Posterior vena cava (tissue), 2 donors: ENCODE measurements at regions not wholly inside any gene's neighbourhood (a gene's known extent, or its start where the extent isn't known, plus 50 kb on each side); places are given as distances from the start of the nearest gene placed in this dataset.

Source experiments
- DNase-seq: peaks from one replicate; pipeline ENCODE4 v3.0.0-alpha.2; 2020; ENCODE audit warnings: low spot score
- intact Hi-C, 2 donors: fragments of 100-400 bp; cut with DNase I; formaldehyde crosslinking; loops; one replicate each; pipeline versions ENCODE4 v1.14.1 to v1.14.2; 2022 to 2023
- donor health status: DM: yes; HTN: yes; CAD: no.
- donor health status: DM: yes; HTN: yes; CAD: no.

DNA sequence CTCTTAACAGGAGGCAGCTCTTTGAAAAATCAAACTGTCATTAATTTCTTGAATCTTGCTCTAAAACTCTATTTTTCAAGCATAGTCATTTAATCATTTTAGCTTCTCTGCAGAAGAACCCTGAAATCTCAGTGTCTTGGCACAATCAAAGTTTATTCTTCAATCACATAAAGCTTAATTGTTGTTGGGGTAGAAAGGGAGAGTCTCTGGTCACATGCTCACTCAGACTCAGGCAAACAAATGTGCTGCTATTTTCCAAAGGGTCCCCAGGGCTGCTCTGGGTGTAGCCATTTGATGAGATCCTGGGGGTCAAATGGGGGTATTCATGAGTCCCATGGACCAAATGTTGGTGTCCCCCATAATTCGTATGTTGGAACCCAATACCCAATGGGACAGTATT is 114.8 kb downstream of the MSX2 start:
- DNase-seq: no peak
- intact Hi-C loops: no loop called here

DNA sequence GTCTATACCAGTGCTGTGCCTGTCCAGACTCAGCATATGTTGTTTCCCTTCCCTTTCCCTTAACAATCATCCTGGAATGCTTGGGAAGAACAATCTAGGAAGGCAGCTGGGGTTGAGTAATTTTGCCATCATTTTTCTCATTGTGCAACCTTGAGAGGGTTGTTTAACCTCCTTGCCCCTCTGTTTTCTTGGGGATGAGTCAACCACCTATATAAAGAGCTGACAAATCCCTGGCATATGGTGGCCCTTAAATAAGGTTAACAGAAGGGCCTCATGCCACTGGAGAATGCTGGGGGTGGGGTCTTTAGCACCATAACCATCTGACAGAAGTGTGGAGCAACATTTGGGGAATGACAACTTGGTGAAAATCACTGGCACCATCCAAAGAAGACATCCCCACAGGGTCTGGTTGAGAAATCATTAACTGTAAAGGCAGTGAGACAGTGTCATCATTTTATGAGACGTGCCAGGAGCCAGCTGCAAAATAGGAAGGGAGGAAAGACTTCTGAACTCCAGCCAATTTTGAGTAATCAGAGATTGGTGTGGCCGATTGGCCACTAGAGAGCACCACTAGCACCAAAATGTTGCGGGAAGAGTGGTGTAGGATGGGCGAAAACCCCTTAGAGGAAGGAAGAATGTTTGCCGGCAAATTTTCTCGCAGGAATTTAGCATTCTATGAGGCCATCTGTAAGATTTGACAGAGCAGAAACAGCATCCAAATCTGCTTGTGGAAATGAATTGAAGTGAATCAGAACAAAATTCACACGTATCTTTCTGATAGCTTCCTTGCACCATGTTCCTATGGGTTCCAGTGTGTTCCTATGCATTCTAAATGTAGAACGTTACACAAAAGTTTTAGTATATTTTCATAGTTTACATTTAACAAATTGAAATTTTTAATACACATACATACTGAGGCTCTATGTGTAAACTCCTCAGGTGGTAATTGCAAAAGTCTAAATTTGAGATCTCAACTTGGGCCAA is 113.8 kb downstream of the MSX2 start:
- no peak for DNase-seq
- intact Hi-C loops: no loop called here

DNA sequence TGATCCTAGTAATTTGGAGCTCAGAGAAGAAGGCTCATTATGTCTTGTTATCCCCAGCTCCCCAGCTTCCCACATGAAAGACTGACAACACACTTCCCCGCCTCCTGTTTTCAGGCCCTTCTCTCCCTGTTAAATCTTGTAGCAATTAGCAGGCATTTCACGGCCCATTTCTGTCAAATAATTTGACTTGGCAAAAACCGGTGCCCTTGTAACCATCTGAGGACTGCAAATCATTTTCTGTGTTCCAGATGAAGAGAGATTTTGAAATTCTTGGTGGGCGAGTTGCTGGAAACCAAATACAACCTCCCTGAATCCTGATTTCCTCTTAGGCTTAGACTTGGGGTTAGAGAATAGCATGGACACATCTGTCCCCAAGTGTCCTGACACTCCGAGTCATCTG is 109.7 kb downstream of the MSX2 start:
- intact Hi-C loops: no loop called here

DNA sequence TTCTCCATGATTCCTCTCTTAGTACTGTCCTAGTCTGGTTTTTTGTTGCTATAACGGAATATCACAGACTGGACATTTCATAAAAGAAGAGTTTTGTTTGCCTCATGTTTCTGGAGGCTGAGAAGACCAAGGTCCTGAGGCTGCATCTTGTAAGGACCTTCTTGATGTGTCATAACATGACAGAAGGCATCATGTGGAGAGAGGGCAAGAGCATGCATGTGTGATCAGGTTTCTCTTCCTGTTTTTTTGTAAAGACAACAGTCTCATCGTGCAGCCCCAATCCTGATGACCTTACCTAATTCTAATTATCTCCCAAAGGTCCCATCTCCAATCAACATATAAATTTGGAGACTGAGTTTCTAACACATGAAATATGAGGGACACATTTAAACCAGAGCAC is 108.4 kb downstream of the MSX2 start:
- intact Hi-C loops: no loop called here
- no peak for DNase-seq

More for the DNA sequence above, 109.7 kb downstream of the MSX2 start:
- no peak for DNase-seq

DNA sequence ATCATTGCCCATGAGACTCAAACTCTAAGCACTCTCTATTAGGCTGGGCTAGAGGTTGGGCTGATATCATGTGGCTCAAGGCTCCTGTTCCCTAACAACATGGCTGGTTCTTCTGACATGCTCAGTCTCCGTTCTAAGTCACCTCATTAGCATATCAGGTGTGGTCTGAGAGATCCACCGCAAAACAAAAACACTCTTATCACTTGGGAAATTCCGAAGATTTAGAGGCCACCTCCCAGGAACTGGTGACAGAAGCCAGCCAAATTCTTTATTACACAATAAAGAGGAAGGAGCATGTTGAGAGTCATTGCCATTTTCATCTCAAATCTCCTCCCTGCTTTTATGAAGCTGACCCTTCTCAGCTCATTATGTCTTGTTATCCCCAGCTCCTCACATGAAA is 107.6 kb downstream of the MSX2 start:
- DNase-seq: no peak
- intact Hi-C loops: no loop called here

DNA sequence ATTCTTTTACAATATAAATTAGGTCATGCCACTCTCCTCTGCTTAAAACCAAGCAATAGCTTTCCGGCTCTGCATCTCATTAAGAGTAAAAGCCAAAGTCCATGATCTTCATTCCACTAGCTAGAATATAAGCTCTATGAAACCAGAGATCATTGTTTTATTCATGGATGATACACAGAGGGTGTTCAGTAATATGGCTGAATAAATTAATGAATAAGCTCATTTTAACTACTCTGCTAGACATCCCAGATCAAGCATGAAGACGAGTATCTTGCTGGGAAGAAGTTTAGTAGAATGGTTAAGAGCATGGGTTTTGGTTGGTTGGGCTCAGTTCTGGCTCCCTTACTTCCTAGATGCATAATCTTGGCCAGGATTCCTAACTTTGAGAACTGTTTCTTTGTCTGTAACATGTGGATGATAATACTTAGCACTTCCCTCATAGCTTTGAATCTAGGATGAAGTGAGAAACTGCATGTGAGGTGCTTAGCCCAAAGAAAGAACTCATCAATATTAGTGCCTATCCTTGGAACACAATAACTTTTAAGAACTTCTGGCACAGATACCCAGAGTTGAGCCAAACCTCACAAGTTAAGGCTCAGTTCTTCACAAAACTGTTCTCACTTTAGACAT is 106.8 kb downstream of the MSX2 start:
- no peak for DNase-seq
- intact Hi-C loops: no loop called here

DNA sequence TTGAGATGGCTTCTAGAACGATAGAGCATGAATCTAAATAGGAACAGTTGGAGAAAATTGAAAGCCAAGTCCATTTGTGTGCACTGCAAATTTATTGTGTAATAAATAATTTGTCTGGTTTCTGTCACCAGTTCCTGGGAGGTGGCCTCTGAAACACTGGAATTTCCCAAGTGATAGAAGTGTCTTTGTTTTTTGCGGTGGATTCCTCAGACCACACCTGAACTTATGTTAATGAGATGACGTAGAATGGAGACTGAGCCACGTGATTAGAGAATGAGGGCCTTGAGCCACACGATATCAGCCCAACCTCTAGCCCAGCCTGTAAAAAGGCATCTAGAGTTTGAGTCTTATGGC is 105.1 kb downstream of the MSX2 start:
- intact Hi-C loops: no loop called here
- DNase-seq: no peak

DNA sequence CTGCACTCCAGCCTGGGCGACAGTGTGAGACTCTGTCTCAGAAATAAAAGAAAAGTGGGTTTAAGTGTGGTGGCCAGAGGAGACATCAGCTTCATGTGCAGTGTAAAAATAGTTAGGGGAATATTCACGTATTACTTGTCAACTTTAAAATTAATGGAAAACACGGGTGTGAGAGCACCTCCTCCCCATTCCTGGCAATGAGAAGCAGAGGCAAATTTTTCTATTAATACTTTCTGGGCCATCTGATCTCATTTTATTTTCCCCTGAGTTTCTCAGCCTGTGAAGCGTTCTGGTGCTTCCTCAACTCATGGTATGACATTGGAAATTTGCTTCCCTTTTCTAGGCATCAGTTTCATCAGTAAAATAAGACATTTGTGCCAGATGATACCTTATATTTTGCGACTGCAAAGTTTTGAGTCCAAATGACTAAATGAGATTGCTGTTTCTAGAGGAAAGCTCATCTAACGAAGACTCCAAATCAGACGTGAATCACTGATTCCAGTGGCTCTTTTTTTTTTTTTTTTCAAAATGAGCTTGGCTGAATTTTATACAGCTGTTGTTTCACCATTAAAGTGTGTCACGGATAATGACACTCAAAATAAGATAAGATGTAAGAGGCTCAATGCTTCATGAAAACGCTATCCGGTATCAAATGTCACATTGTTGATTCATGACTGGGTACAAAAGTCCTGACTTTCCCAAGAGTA is 104.6 kb downstream of the MSX2 start:
- intact Hi-C loops: no loop called here
- DNase-seq: no peak

DNA sequence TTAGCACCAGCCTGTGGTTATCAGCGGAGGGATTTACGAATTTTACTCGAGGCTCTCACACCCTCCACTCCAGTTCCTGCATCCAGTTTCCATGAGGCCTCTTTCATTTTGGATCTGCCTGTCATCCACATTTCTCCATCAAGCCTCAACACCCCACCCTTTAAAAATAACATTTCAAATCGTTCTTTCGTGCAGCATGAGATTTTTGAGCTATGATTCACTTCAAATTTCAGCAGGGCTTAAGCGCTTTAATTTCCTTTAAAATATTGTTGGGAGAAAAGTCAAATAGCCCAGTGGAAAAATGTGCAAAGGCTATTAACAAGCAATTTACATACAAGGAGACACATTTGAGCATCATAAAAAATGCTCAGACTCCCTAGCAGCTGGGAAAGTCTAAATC is 103.2 kb downstream of the MSX2 start:
- intact Hi-C loops: no loop called here
- no peak for DNase-seq

DNA sequence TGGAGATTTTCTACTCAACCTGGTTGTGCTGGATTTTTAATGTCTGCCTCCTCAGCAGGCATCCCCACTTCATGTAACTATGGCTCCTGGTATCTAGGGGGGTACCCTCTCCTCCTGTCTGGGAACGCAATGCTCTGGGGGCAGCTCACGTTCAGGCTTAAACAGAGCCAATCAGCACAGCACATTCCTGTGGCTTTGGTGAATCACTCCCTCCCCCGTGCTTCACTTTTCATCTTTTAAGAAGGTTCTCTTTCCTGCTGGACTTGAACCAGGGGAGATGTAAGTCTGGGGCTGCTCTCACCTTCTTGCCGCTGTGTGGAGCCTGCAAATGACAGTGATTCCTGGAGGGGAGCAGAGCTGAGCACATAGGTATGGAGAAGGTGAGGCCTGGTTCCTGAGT is 101.2 kb downstream of the MSX2 start:
- intact Hi-C loops: no loop called here

DNA sequence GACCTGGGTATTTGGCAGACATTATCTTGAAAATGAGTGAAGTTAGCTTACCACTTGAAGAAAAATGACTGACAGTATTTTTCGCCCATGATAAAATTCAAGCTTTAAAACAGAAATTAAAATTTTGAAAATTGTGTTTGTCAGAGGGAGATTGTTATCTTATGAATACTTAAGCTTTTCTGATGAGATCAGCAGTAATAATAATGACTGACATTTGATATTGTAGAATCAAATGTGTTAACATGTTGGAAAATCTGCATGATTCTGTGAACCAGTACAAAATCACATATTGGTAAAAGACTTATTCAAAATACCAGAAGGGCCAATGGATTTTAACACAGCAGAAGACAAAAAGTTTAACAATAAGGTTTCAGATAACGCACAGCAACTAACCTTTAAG is 94.0 kb downstream of the MSX2 start:
- intact Hi-C loops: no loop called here
- no peak for DNase-seq

More for the DNA sequence above, 101.2 kb downstream of the MSX2 start:
- no peak for DNase-seq

DNA sequence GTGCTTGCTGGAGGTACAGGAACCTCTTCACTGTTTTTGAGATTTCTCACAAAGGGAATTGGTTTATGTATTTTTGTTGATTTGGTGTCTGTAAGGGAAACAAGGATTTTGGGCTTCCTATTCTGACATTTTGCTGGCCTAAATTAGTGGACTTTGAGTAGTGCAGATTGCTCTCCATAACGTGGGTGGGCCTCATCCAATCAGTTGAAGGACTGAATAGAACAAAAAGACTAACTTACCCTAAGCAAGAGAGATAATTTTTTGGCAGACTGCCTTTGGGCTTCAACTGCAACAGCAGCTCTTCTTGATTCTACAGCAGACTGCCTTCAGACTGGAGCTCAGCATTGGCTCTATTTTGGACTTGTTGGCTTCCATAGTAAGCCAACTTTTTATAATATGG is 93.2 kb downstream of the MSX2 start:
- intact Hi-C loops: no loop called here
- no peak for DNase-seq

DNA sequence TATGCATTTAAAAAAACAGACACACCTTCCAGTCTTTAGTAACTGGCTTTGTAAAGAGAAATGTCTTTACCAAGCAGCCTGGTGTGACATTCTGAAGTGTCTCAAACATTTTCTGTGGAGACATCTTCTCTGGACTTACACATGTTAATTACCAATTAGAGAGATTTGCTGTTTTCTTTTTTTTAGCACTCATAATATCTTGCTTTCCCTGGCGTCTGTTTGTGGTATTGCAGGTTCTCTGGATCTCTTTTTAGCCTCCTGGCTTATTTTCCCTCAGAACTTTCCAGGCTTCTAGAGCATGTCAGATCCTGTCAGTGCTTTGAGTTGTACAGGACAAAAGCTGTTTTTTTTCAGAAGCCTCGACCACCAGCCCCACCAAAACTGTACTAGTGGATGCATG is 92.5 kb downstream of the MSX2 start:
- intact Hi-C loops: no loop called here
- DNase-seq: no peak

DNA sequence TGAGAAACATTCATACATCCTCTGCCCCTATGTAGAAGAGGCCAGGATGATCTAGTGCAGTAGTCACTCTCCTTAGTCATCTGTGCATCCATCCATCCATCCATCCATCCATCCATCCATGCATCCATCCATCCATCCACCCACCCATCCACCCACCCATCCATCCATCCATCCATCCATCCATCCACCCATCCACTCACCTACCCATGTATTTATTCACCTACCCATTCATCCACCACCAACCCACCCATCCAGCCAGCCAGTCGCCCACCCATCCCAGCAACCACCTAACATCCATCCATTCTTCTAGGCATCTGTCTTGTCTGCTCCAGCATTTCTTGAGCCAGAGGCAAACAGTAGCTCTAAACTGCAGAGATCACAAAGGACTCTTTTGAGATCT is 87.1 kb downstream of the MSX2 start:
- intact Hi-C loops: no loop called here
- no peak for DNase-seq

DNA sequence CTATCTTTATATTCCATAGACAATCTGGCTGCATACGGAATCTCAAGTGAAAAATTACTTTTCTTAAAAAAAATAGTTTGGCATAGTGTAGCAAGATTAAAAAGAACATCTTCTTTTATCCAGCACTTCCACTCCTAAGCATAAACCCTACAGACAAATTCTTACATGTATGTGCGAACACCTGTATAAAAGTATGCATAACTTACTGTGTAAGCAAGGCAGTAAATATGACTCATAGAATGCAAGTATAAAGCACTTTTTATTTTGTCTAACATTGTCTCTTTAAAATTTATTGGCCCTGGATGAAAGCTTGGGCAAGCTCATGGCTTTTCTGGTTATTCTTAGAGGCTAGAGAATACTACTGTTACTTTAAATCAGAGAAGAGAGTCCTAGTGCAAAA is 86.4 kb downstream of the MSX2 start:
- intact Hi-C loops: no loop called here
- no peak for DNase-seq

DNA sequence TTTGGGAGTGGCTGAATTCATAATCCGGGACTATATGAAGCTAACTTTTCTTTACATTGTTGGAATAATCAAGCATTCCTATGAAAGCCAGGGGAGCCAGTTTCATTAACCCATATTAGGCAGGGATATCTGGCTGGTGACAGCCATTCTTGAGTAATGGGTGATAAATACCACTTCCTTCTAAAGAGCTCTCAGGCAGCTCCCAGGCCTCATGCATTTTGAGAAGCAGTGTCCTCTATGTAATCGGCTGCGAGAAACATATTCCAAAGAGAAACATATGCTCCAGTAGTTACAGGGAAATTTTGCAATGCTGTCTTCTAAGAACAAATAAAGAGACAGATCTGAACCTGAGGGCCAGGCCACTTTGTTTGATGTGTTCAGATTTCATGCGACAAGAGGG is 83.1 kb downstream of the MSX2 start:
- intact Hi-C loops: no loop called here
- DNase-seq: no peak

DNA sequence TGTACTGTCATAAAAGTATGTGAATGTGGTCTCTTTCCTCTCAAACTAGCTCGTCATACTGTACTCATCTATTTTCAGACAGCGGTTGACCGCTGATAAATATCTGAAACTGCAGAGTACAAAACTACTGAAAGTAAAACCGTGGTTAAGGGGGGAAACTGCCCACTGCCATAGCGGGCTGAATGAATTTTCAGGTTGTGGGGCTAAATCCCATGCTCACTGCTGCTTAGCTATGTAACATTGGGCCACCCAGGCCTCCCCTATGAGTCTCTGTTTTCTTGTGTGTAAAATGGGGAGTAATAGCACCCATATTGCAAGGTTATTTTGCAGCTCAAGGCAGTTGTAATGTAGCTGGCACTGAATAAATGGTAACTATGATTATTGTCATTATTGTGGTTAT is 82.3 kb downstream of the MSX2 start:
- intact Hi-C loops: no loop called here
- DNase-seq: no peak

DNA sequence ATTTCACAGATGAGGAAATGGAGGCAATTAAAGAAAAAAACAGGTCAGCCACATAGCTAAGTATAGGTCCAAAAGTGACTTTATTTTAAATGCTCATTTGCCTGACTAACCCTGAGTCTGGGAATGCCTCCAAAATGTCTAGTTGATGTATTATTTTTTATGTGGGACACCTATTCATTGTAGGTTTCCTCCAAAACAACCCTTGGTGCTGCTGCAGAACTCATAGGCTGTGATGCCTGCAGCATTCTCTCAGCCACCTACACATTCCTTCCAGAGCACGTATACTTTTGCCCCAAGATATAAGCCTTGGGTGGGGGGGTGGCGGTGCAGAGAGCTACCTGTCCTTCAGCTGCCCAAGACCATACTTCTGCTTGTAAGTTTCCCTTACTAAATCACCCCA is 77.4 kb downstream of the MSX2 start:
- DNase-seq: no peak

DNA sequence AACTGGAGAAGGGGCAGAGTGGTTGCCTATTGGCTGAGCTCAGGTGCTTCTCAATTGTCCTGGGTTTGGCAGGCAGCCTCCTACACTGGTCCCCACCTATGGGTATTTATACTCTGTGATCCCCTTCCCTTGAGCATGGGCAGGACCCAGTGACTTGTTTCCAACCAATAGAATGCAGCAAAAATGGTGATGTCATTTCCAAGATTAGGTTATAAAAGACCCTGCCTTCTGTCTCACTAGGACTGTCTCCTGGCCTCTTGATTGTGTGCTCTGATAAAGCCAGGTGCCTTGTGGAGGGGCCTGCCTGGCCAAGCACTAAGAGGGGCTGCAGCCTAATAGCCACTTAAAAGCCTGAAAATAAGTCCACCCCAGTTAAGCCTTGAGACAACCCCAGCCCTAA is 76.1 kb downstream of the MSX2 start:
- DNase-seq: no peak
- intact Hi-C loops: no loop called here

More for the DNA sequence above, 77.4 kb downstream of the MSX2 start:
- intact Hi-C loops: no loop called here

DNA sequence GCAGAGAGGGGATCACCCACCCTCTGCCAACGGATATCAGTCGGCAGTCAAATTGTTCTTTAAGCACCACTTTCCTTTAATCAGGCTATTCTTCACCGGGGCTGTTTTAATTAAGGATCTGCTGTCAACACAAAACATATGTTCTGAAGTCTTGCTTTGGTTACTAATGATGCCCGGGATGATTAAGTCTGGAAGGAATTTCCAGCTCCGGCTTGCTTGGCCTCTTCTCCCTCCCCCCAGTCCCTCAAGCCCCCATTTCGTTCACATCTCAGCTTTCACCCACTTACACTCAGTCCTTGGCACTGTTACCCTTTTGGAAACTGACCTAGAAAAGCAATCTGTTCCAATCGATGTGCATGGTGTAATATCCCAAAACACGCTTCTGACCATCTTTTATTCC is 74.7 kb downstream of the MSX2 start:
- intact Hi-C loops: no loop called here
- DNase-seq: no peak
